SK-N-MC (cell line): ENCODE measurements at regions not wholly inside any gene's neighbourhood (a gene's known extent, or its start where the extent isn't known, plus 50 kb on each side); places are given as distances from the start of the nearest gene placed in this dataset.

Experiments used
- EZH2 ChIP-seq: fragments of 200-600 bp; sonication (generic); IDR thresholded peaks from one replicate; pipeline ENCODE4 v1.6.1; 2017; ENCODE audit warnings: antibody characterized with exemption
- POLR2AphosphoS5 ChIP-seq: IDR thresholded peaks from 2 replicates; pipeline ENCODE4 v1.6.1; 2012; ENCODE audit warnings: mild to moderate bottlenecking, low read depth, low read length, borderline replicate concordance

- TF ChIP-seq EZH2 (no peak), POLR2AphosphoS5 (no peak)
Measured at GRCh38 chr7:156236181-156236889, 404.2 kb upstream of the RNF32 start.
